GM19438 (cell line): ENCODE measurements at regions not wholly inside any gene's neighbourhood (a gene's known extent, or its start where the extent isn't known, plus 50 kb on each side); places are given as distances from the start of the nearest gene placed in this dataset.
"Not testable (repeated sequence)": the region's sequence is repeated elsewhere in the genome, so short reads cannot be mapped to it uniquely, and the experiment has no call there.

Source experiments
- ATAC-seq: cut with Tn5 transposase; IDR thresholded peaks from one replicate; pipeline ENCODE4 v1.9.1; 2021; ENCODE audit warnings: low read depth; ENCODE audit not compliant: unreplicated experiment

DNA sequence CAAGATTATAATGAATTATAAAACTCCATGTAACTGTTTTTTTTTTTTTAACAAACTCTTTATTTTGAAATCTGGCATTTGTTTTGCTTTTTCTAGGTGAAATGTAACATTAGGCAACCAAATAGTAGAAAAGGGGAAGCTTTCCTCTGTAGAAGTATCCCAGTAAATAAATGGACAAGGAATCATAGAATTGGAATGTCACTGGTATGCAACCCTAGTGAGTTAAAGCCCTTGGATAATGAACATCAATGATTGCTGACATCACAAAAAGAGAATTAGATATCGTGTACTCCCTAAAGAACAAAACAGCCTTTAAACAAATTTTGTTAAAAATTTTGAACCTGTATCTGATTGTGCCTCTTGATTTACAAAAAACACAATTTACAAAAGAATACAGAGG lies 93.9 kb upstream of the OGFRL1 start:
- no peak for ATAC-seq

DNA sequence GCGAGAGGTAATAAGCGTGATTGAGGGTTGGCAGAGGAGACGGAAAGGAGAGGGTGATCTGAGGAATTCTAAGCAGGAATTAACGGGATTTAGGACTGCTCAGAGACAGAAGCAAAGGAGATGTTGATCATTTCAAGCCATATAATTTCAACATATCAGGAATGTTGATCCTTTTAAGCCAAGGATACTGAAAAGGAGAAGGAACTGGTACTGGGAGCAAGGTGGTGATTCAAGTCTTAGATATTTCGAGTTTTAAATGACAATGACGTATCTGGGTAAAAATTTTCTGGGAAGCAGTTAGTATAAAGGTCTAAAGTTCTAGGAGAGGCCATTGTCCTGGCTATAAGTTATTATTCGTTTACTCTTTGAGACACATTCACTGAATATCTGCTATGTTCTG lies 91.3 kb upstream of the OGFRL1 start:
- no peak for ATAC-seq

GRCh38 chr6:71197780-71198179 lies 90.8 kb upstream of the OGFRL1 start:
- ATAC-seq, result no peak

GRCh38 chr6:71198908-71199307 lies 89.7 kb upstream of the OGFRL1 start:
- ATAC-seq, result no peak

DNA sequence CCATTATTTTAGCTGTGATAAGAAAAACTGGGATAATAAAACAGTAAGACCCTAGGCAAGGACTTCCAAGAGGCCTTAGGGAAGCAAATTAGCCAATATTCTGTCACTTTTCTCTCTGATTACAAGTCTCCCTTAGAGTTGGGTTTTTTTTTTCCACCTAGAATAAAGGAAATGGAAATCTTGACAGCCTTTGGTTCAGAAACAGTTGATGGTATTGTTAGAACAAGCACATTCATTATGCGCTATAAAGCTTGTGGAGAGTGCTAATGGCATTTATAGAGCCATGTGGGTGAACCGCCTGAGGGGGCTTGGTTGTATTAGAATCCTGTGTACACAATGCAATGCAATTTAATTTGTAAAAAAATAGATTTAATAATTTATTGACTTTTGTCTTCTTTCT lies 88.9 kb upstream of the OGFRL1 start:
- no peak for ATAC-seq

GRCh38 chr6:71203206-71203605 lies 85.4 kb upstream of the OGFRL1 start:
- ATAC-seq, result no peak

DNA sequence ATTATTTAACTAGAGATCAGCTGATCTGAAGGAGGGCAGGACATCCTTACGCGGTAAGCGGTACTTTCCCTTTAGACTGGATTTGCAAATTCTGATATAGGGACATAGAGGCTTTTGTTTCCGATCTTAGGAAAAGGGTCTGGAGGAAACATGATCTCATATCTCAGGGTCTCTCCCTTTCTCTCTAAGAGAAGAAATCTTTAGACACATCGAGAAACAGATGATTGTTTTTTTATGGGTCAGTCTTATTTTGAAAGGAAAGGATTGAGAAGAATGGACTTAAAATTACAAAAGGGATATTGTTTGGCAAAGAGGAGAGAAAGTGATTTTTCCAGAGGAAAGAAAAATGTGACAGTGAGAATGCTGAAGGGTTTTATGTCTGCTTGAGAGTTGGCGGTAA lies 83.9 kb upstream of the OGFRL1 start:
- ATAC-seq, result no peak

GRCh38 chr6:71205336-71205956 lies 83.2 kb upstream of the OGFRL1 start:
- ATAC-seq, result no peak

DNA sequence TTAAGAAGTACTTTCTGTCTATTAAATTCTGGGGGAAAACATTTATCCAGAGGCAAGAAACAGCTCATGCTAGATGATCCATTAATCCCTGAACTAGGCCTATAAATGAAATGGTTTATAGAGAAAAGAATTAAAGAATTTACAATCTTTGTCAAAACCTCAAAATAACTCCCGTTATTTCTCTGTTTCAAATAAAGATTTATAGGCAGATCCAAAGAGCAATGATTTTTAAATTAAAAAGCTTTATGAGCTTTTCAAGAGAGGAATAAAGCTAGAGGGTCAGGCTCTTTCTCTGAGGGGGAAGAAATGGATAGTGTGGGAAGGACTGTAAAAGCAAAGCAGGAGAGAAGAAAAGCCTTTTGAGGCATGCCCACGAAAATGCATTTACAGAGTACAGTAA lies 82.5 kb upstream of the OGFRL1 start:
- no peak for ATAC-seq

DNA sequence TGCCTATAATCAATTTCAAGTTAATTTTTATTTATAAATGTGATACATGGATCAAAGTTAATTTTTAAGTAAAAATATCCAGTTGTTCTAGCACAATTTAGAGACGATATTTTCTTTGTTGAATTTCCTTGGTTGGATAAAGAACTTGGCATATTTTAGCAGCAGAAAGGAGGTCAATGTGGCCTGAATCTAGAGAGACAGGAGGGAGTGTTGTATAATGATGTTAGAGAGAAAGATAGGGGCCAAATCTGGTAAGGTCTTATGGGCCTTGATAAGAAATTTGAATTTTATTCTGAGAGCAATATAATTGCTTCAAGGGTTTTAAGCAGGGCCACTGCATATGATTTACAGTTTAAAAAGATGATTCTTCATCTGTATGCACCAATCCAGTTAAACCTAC lies 79.4 kb upstream of the OGFRL1 start:
- ATAC-seq, result no peak

DNA sequence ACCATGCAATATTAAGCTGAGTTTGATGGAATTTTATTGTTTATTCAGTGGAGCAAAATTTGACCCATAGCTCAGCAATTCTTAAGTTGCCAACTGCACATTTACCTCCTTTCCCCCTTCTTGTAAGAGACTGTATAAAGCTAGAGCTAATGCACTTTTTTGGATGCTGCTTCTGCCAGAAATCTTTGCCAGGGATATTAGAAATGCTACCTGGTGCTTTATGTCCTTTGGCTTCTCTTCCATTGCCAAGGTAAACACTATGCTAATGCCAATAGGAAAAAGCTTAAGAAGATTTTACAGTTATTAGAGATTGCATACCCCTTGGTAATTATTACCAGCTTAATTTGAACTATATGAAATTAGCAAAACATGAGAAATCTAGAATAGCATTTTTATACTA lies 79.0 kb upstream of the OGFRL1 start:
- ATAC-seq, result no peak

DNA sequence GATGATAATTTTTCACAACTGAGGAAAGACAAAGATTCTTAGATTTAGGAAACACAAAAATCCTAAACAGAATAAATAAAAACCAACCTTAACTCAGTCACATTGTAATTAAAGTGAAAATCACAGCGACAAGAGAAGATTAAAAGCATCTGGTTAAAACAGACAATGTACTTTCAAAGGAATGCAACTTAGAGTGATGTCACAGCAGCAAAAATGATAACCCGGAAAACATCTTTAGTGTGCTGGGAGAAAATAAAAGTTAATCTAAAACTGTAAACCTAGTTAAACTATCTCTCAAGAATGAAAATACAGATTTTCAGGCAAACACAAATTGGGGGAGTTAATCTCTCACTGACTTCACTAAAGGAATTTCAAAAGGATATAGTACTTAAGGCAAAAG lies 76.8 kb upstream of the OGFRL1 start:
- no peak for ATAC-seq

- no peak for ATAC-seq
Observed at GRCh38 chr6:71220466-71220865, 68.1 kb upstream of the OGFRL1 start.

DNA sequence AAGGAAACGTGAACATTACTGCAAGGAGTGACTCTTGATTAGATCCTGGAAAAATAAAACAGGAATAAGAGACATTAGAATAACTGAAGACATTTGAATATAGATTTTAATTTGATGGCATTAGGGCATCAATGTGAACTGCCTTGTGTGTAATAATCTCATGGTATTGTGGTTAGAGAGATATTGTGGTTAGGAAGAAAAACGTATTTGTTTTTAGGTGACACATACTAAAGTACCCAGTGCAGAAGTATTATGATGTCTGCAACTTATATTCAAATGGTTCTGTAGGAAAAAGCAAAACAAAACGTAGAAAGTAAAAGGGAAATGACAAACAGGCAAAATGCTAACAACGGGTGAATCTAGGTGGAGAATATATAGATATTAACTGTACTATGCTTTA lies 65.9 kb upstream of the OGFRL1 start:
- no peak for ATAC-seq

DNA sequence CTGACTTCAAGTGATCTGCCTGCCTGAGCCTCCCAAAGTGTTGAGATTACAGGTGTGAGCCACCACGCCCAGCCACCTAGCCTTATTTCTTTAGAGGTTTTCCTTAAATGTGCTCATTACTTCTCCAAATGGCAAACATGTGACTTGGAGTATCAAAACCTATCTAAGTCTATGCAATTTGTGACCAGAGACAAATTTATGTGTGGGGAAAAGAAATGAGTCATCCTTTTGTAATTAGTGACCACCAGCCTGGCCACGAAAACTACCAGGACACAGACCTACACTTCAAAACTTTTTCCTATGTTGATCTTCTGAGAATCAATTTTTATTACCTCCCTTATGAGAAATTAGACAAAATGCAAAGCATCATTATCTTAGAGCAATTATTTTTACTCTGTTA lies 64.6 kb upstream of the OGFRL1 start:
- ATAC-seq, result no peak

- no peak for ATAC-seq
Observed at GRCh38 chr6:71226151-71226550, 62.5 kb upstream of the OGFRL1 start.

GRCh38 chr6:71228461-71229041 lies 60.1 kb upstream of the OGFRL1 start:
- no peak for ATAC-seq

DNA sequence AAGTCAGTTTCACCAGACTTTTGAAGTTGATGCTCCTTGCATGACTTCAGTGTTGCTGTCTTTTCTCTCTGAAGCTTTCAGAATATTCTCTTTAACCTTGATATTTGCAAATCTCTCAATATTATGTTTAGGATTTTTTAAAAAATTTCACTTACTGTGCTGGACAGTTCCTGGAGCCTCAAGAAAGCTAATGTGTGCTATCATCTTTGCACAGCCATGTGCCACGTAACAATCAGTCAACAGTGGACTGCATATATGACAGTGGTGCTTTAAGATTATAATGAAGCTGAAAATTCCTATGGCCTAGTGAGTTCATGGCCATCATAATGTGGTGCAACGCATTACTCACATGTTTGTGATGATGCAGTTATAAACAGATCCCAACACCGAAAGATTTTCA lies 59.1 kb upstream of the OGFRL1 start:
- ATAC-seq, result no peak

- ATAC-seq, result not testable (repeated sequence)
Observed at GRCh38 chr6:71232890-71233289, 55.7 kb upstream of the OGFRL1 start.

DNA sequence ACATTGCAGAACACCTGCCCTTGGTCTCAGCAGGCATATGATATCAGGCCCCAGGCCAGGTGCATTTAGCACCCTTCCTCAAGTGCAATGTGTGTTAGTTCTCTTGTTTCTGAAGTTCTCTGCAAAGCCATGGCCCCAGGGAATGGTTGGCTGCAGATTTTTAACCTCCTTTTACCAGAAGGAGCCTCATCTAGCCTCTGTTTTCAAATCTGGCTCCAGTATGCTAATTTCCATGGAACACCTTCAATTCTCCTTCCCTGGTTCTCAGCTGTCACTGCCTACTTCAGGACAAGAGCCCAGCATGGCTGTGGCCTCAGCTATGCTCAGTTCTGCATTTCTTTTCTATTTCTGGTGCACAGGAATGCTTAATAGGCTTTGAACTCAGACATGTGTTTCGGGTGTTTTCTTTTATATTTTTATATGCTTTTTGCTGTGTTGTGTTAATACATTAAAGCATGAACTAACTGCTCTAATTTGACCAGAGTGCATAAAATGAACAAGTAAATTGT lies 51.6 kb upstream of the OGFRL1 start:
- no peak for ATAC-seq

DNA sequence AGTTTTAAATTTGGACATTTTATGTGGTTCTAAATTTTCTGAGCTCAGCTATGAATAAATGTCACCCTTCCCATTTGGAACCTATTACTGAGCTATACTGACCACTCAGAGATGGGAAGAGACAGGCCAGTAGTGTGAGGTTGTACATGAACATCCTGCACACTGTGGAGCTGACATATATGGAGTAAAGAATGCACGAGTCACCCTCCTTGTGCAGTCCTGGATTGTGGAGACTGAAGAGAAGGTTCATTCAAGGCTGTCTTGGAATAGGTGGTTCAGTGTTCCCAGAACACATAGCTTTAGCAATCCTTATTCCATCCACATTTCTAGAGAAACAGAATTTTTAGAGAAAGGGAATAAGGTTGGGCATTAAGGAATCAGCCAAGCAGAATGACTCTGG lies 50.3 kb upstream of the OGFRL1 start:
- ATAC-seq, result no peak
